ENCODE measurements at regions not wholly inside any gene's neighbourhood (a gene's known extent, or its start where the extent isn't known, plus 50 kb on each side); places are given as distances from the start of the nearest gene placed in this dataset.
"Not testable (repeated sequence)": the region's sequence is repeated elsewhere in the genome, so short reads cannot be mapped to it uniquely, and the experiment has no call there.

DNA sequence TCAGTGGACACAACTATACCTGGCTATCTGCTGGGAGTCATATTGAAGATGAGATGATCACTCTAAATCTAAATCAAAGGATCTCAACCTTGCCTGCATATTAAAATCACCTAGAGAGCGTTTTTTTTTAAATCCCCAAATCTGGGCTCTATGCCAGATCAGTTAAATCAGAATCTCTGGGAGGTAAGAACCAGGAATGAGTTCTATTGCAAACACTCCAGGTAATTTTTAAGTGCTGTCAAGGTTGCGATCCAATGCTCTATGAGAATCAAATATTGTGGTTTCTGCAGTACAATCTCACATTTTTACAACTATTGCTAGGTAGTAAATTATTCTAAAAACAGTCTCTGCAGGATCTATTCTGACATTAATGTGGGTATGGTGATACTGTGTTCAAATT is 202.3 kb upstream of the OR13F1 start:
- Mint-ChIP-seq H3K36me3 (ENCODE audit: low read depth) (no peaks in the 10 kb centered on the region), H3K27me3 (ENCODE audit: low read depth) (peaks cover 14% of the 10 kb centered on the region), H3K9me3 (ENCODE audit: low read depth) (peaks cover 10% of the 10 kb centered on the region), H3K27ac (ENCODE audit: unreplicated experiment) (no peak overlapping the region), H3K4me3 (ENCODE audit: unreplicated experiment) (no peak overlapping the region), H3K4me1 (ENCODE audit: low read depth) (no peaks in the 10 kb centered on the region)
- DNase-seq (ENCODE audit: low spot score), result no peak
- TF ChIP-seq CTCF (IDR thresholded peaks at IDR 0.05), result no peak

DNA sequence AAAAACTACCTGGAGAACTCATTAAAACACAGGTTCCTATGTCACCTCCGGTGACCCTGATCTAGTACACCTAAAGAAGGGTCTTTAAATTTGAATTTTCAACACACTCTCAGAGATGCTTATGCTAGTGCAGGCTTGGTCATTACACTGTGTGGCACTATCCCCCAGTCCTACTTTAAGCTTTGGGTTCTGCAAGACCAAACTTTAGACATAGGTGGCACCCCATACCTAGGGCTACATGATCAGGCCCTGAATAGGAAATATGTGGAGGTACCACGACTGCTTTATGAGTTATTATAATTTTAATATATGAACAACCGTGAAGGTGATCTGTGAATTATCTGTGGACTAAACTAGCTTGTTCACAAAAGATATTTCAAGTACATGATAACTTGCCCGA is 201.3 kb upstream of the OR13F1 start:
- no peak for TF ChIP-seq CTCF (IDR thresholded peaks at IDR 0.05)
- Mint-ChIP-seq H3K4me1 (ENCODE audit: low read depth) (no peaks in the 10 kb centered on the region), H3K27me3 (ENCODE audit: low read depth) (peaks cover 18% of the 10 kb centered on the region), H3K36me3 (ENCODE audit: low read depth) (no peaks in the 10 kb centered on the region), H3K4me3 (ENCODE audit: unreplicated experiment) (no peak overlapping the region), H3K9me3 (ENCODE audit: low read depth) (peaks cover 17% of the 10 kb centered on the region), H3K27ac (ENCODE audit: unreplicated experiment) (no peak overlapping the region)
- DNase-seq (ENCODE audit: low spot score), result no peak

GRCh38 chr9:104304925-104305324 is 199.1 kb upstream of the OR13F1 start:
- no peak for TF ChIP-seq CTCF (IDR thresholded peaks at IDR 0.05)
- DNase-seq (ENCODE audit: low spot score), result no peak
- peaks cover 19% of the 10 kb centered on the region for H3K9me3 Mint-ChIP-seq (ENCODE audit: low read depth)
- H3K27ac Mint-ChIP-seq (ENCODE audit: unreplicated experiment), result no peak overlapping the region
- H3K4me1 Mint-ChIP-seq (ENCODE audit: low read depth), result no peaks in the 10 kb centered on the region
- H3K27me3 Mint-ChIP-seq (ENCODE audit: low read depth), result peaks cover 18% of the 10 kb centered on the region
- no peaks in the 10 kb centered on the region for H3K36me3 Mint-ChIP-seq (ENCODE audit: low read depth)
- no peak overlapping the region for H3K4me3 Mint-ChIP-seq (ENCODE audit: unreplicated experiment)

- H3K36me3 Mint-ChIP-seq (ENCODE audit: low read depth), result no peaks in the 10 kb centered on the region
- no peaks in the 10 kb centered on the region for H3K9me3 Mint-ChIP-seq (ENCODE audit: low read depth)
- no peak overlapping the region for H3K27ac Mint-ChIP-seq (ENCODE audit: unreplicated experiment)
- no peaks in the 10 kb centered on the region for H3K4me1 Mint-ChIP-seq (ENCODE audit: low read depth)
- H3K27me3 Mint-ChIP-seq (ENCODE audit: low read depth), result peaks cover 3% of the 10 kb centered on the region
- no peak for TF ChIP-seq CTCF (IDR thresholded peaks at IDR 0.05)
- DNase-seq (ENCODE audit: low spot score), result no peak
- no peak overlapping the region for H3K4me3 Mint-ChIP-seq (ENCODE audit: unreplicated experiment)
These were observed 190.5 kb upstream of the OR13F1 start for GRCh38 chr9:104313396-104314110.

GRCh38 chr9:104316201-104317009 is 187.7 kb upstream of the OR13F1 start:
- not testable (repeated sequence) for H3K4me3 Mint-ChIP-seq (ENCODE audit: unreplicated experiment); H3K27me3 Mint-ChIP-seq (ENCODE audit: low read depth); H3K27ac Mint-ChIP-seq (ENCODE audit: unreplicated experiment); H3K4me1 Mint-ChIP-seq (ENCODE audit: low read depth); H3K9me3 Mint-ChIP-seq (ENCODE audit: low read depth); H3K36me3 Mint-ChIP-seq (ENCODE audit: low read depth)
- DNase-seq (ENCODE audit: low spot score), result peak; percentile 75

Measured in chondrocyte (in vitro differentiated cells).